OCI-LY3 (cell line): ENCODE measurements at regions not wholly inside any gene's neighbourhood (a gene's known extent, or its start where the extent isn't known, plus 50 kb on each side); places are given as distances from the start of the nearest gene placed in this dataset.

Experiments
- EZH2phosphoT487 ChIP-seq: fragments of 200-600 bp; shearing (Covaris generic); IDR thresholded peaks from 2 replicates; pipeline ENCODE4 v1.6.1; 2018; ENCODE audit warnings: antibody characterized with exemption, mixed run types, low read depth
- TF ChIP-seq, protein P1 (sequence below): fragments of 200-600, 300-600 bp; sonication (generic); IDR thresholded peaks from 2 replicates; pipeline ENCODE4 v1.5.1; 2014; ENCODE audit warnings: antibody characterized with exemption, low read length, low read depth

DNA sequence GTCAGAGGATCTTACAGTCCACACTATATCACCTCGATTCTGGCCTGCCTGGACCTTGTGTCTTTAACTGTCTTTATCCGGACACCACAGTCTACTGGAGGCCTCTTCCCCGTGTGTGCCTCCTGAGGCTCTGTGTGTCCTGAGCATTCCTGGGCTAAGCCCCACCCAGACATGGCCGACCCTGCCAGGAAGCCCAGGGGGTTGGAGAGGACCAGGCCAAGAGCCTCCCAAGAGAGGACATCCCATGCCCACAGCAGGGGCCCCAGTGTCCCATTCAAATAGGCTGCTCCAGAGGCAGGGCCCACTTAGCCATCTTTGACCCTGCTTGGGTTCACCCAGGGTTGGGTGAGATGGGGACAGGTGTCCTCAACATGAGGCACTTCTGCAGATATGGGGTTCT is 84.7 kb upstream of the OTOS start:
- TF ChIP-seq, protein P1, sequence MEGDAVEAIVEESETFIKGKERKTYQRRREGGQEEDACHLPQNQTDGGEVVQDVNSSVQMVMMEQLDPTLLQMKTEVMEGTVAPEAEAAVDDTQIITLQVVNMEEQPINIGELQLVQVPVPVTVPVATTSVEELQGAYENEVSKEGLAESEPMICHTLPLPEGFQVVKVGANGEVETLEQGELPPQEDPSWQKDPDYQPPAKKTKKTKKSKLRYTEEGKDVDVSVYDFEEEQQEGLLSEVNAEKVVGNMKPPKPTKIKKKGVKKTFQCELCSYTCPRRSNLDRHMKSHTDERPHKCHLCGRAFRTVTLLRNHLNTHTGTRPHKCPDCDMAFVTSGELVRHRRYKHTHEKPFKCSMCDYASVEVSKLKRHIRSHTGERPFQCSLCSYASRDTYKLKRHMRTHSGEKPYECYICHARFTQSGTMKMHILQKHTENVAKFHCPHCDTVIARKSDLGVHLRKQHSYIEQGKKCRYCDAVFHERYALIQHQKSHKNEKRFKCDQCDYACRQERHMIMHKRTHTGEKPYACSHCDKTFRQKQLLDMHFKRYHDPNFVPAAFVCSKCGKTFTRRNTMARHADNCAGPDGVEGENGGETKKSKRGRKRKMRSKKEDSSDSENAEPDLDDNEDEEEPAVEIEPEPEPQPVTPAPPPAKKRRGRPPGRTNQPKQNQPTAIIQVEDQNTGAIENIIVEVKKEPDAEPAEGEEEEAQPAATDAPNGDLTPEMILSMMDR, result no peak
- TF ChIP-seq EZH2phosphoT487, result no peak
